BLaER1 treated with 17β-estradiol and CSF1 and Interleukin-3, amounts not matched to agents 10 nM and 100 nM (cell line): ENCODE measurements at regions not wholly inside any gene's neighbourhood (a gene's known extent, or its start where the extent isn't known, plus 50 kb on each side); places are given as distances from the start of the nearest gene placed in this dataset.

ENCODE experiments used
- H3K27ac ChIP-seq, 11 experiments: shearing (Covaris generic); formaldehyde crosslinking; 2 replicates each; pipeline ENCODE4 v1.8.1; 2022
- H3K27me3 ChIP-seq, 11 experiments: shearing (Covaris generic); formaldehyde crosslinking; 2 replicates each; pipeline ENCODE4 v1.8.1; 2022
- H3K36me3 ChIP-seq, 11 experiments: shearing (Covaris generic); formaldehyde crosslinking; 2 replicates each; pipeline ENCODE4 v1.8.1; 2022
- H3K4me1 ChIP-seq, 10 experiments: shearing (Covaris generic); formaldehyde crosslinking; 2 replicates each; pipeline ENCODE4 v1.8.1; 2022
- H3K4me2 ChIP-seq, 11 experiments: shearing (Covaris generic); formaldehyde crosslinking; 2 replicates each; pipeline ENCODE4 v1.8.1; 2022
- H3K4me3 ChIP-seq, 10 experiments: shearing (Covaris generic); formaldehyde crosslinking; 2 replicates each; pipeline ENCODE4 v1.8.1; 2022
- H3K9ac ChIP-seq, 11 experiments: shearing (Covaris generic); formaldehyde crosslinking; 2 replicates each; pipeline ENCODE4 v1.8.1; 2022
- H3K9me3 ChIP-seq, 11 experiments: shearing (Covaris generic); formaldehyde crosslinking; replicated peaks in 1 of 11; 2 replicates each; pipeline ENCODE4 v1.8.1; 2022
- H4K20me1 ChIP-seq, 11 experiments: shearing (Covaris generic); formaldehyde crosslinking; 2 replicates each; pipeline ENCODE4 v1.8.1; 2022
- Cebpa-rat ChIP-seq, 11 experiments: shearing (Covaris generic); IDR thresholded peaks; 2 replicates each; pipeline ENCODE4 v1.8.1; 2022

DNA sequence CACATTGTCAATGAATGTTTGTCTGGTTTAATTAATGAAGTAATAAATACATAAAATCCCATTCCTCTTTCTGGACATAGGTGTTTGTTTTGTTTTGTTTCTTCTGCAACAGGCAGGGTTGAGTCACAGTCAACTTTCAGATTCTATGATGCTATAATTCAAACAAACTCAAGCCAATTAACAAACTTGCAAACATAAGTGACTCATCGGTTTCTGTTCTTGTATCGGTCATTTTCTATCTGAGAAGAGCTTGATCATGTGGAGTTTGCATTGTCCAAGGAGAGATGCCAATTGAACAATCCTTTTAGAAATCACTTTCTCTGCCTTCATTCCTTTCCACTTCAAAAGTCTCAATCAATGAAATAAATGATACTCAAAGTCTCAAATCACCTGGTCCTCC, 294.2 kb upstream of the C16orf82 start:
- Histone ChIP-seq H3K9me3 (0 out of 22 replicates have a peak, but pooled peaks cover 0 to 4% (median 0%) of the 10 kb centered on the region in 11 experiments), H3K27me3 (no peaks in the 10 kb centered on the region), H3K4me1 (peaks cover 0 to 16% (median 5%) of the 10 kb centered on the region in 10 experiments; a peak in 8 of 20 replicates), H3K9ac (no peak overlapping the region), H4K20me1 (no peaks in the 10 kb centered on the region), H3K36me3 (no peaks in the 10 kb centered on the region), H3K4me3 (no peak overlapping the region), H3K27ac (peak overlapping the region in 3 of 11 experiments; percentile 25 to 58 (median 38); a peak in 3 of 22 replicates), H3K4me2 (peak overlapping the region in 5 of 11 experiments; percentile 0 to 35 (median 26); a peak in 5 of 22 replicates)
- TF ChIP-seq Cebpa-rat (IDR thresholded peaks at IDR 0.05) = no peak

DNA sequence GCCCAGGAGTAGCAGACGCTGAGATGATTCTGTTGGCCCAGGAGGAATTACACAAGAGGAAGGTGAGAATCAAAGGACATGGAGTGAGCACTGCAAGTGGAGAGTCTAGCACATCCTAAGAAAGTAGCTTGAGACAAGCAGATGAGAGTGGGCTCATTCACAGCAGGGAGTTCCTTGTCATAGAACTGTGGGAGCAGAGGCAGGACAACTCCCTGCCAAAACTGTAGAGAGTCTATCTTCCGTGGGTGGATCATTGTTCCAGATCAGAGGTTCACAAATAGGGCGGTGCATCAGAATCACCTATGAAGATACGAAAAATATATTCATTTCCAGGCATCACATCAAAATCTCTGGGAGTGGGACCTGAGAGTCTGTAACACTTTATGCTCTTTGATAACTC, 288.9 kb upstream of the C16orf82 start:
- H3K9ac ChIP-seq = no peak overlapping the region
- H3K27me3 ChIP-seq = no peaks in the 10 kb centered on the region
- 0 out of 22 replicates have a peak, but pooled peaks cover 0 to 4% (median 0%) of the 10 kb centered on the region in 11 experiments for H3K9me3 ChIP-seq
- TF ChIP-seq Cebpa-rat (IDR thresholded peaks at IDR 0.05) = no peak
- no peaks in the 10 kb centered on the region for H4K20me1 ChIP-seq
- H3K4me1 ChIP-seq = peaks cover 0 to 5% (median 1%) of the 10 kb centered on the region in 10 experiments; a peak in 8 of 20 replicates
- H3K4me3 ChIP-seq = no peak overlapping the region
- no peak overlapping the region for H3K27ac ChIP-seq
- H3K4me2 ChIP-seq = no peak overlapping the region
- H3K36me3 ChIP-seq = no peaks in the 10 kb centered on the region

DNA sequence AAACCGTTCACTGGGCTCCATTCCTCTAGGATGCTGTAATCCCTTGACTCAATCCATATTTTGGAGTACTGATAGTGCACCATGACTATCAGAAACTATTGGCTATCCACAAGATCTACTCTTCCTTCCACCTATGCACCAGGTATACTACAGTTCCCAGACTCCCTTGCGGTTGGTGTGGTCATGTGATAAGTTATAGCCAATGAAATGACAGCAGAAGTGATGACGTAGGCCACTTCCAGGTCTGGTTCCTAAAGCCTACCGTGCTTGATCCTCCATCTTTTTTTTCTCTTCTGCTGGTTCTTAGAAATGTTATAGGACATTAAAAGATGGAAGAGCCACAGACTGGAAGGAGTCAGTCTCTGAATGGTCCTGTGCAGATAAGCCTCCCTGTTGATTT, 278.8 kb upstream of the C16orf82 start:
- no peaks in the 10 kb centered on the region for H4K20me1 ChIP-seq
- H3K4me3 ChIP-seq = no peak overlapping the region
- no peak for TF ChIP-seq Cebpa-rat (IDR thresholded peaks at IDR 0.05)
- no peaks in the 10 kb centered on the region for H3K36me3 ChIP-seq
- H3K9me3 ChIP-seq = no peaks in the 10 kb centered on the region
- H3K27ac ChIP-seq = no peak overlapping the region
- H3K4me2 ChIP-seq = no peak overlapping the region
- H3K9ac ChIP-seq = no peak overlapping the region
- H3K4me1 ChIP-seq = peaks cover 12 to 18% (median 15%) of the 10 kb centered on the region in 10 experiments
- H3K27me3 ChIP-seq = no peaks in the 10 kb centered on the region

DNA sequence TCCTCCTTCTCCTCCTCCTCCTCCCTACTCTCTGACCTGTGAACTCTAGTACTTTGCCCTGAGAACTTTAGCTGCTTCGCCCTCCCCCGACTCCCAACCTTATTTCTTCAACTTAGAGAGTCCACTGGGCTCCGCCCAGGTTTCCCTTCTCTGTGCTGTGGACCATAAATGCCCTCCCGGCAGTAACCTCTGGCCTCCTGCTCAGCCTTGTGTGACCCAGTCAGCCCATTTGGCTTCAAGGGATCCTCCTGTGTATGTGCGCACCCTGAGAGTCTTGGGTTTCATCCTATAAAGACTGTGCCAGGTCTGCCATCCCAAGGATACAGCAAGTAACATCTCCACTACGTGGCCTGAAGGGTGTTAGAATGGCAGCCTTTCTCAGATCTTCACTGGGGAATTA, 275.6 kb upstream of the C16orf82 start:
- Histone ChIP-seq H3K4me2 (peak overlapping the region; percentile 58 to 80 (median 73)), H3K9me3 (no peaks in the 10 kb centered on the region), H3K9ac (0 out of 22 replicates have a peak overlapping the region, but pooled peaks of 1 of the 11 experiments have one; percentile 18), H3K27ac (peak overlapping the region in 1 of 11 experiments; percentile 23; a peak in 1 of 22 replicates), H3K27me3 (no peaks in the 10 kb centered on the region), H3K4me3 (peak overlapping the region in 2 of 10 experiments; percentile 1 to 16; a peak in 1 of 20 replicates), H4K20me1 (no peaks in the 10 kb centered on the region), H3K36me3 (no peaks in the 10 kb centered on the region), H3K4me1 (peaks cover 13 to 23% (median 17%) of the 10 kb centered on the region in 10 experiments)
- no peak for TF ChIP-seq Cebpa-rat (IDR thresholded peaks at IDR 0.05)

DNA sequence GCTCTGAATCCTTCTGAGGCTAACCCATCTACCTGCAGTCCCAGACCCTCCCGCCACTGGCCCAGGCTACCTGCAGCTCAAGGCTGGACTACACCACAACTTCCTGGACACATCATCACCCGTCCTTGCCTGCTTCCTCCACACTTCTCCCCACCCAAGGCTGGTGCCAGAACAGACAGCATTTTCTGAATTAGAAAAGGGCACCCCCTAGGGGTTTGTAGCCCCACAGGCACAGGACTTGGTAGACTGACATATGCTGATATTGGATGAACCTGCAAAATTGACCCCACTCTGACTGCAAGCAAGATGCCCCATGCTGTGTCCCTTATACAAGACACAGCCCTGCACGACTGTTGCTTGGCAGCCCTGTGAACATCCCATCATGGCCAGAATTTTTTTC, 271.5 kb upstream of the C16orf82 start:
- peaks cover 13 to 23% (median 17%) of the 10 kb centered on the region in 10 experiments for H3K4me1 ChIP-seq
- no peak for TF ChIP-seq Cebpa-rat (IDR thresholded peaks at IDR 0.05)
- H3K36me3 ChIP-seq = no peaks in the 10 kb centered on the region
- no peaks in the 10 kb centered on the region for H3K9me3 ChIP-seq
- no peak overlapping the region for H3K4me3 ChIP-seq
- H3K4me2 ChIP-seq = no peak overlapping the region
- no peak overlapping the region for H3K9ac ChIP-seq
- H3K27me3 ChIP-seq = no peaks in the 10 kb centered on the region
- H4K20me1 ChIP-seq = no peaks in the 10 kb centered on the region
- no peak overlapping the region for H3K27ac ChIP-seq

DNA sequence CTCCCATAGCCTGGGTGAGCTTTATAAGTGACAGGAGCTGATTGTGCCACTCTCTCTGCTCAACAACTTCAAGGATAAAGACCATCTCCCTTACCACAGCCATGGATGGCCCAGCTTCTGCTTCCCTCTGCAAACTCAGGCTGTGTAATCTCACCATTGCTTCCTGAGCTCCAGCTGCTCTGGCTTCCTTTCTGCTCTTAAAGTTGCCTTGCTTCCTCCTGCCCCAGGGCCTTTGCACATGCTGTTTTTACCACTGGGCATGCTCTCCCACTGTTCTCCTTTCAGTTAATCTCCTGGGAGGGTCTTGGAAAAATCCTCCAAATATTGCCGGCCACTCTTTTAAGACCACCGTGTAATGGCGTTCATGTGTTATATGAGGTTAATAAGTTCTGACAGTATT, 265.1 kb upstream of the C16orf82 start:
- no peak for TF ChIP-seq Cebpa-rat (IDR thresholded peaks at IDR 0.05)
- Histone ChIP-seq H3K4me1 (peaks cover 0 to 8% (median 0%) of the 10 kb centered on the region in 10 experiments; a peak in 5 of 20 replicates), H3K4me2 (no peak overlapping the region), H3K27ac (no peak overlapping the region), H3K36me3 (no peaks in the 10 kb centered on the region), H3K9me3 (no peaks in the 10 kb centered on the region), H3K9ac (no peak overlapping the region), H4K20me1 (no peaks in the 10 kb centered on the region), H3K27me3 (no peaks in the 10 kb centered on the region), H3K4me3 (no peak overlapping the region)

DNA sequence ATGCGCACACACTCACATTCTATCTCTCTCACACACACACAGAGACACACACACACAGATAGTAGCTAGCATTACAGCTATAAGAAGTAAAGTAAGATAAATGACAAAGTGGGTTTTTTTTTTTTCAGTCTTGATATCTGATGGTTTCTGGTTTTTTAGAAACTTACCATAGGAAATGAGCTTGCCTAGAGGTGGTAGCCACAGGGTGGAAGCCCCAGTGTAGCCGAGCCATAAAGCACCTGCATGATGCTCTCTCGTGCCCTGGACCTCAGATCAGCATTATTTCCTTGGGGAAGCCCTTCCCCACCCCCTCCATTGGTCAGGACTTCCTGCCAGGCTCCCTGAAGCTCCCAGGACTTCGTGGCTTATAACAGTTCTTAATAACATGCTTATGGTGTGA, 264.3 kb upstream of the C16orf82 start:
- Histone ChIP-seq H3K27ac (no peak overlapping the region), H3K36me3 (no peaks in the 10 kb centered on the region), H3K4me3 (no peak overlapping the region), H3K9ac (no peak overlapping the region), H3K27me3 (no peaks in the 10 kb centered on the region), H3K4me2 (peak overlapping the region in 3 of 11 experiments; percentile 7 to 28 (median 21); a peak in 2 of 22 replicates), H4K20me1 (no peaks in the 10 kb centered on the region), H3K4me1 (peaks cover 0 to 8% (median 0%) of the 10 kb centered on the region in 10 experiments; a peak in 5 of 20 replicates), H3K9me3 (no peaks in the 10 kb centered on the region)
- no peak for TF ChIP-seq Cebpa-rat (IDR thresholded peaks at IDR 0.05)

DNA sequence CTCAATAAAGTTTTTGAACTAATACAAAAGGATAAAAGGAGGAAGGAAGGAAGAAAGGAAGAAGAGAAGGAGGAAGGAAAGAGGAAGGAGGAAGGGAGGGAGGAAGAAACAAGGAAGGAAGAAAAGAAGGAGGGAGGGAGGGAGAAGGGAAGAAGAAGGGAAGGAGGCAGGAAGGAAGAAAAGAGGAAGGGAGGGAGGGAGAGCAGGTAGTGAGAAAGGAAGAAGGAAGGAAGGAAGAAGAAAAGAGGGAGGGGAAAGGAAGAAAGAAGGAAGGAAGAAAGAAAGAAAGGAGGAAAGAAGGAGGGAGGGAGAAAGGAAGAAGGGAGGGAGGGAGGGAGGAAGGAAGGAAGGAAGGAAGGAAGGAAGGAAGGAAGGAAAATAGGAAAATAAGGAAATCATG, 263.8 kb upstream of the C16orf82 start:
- Histone ChIP-seq H3K27me3 (no peaks in the 10 kb centered on the region), H3K9me3 (no peaks in the 10 kb centered on the region), H4K20me1 (no peaks in the 10 kb centered on the region), H3K27ac (no peak overlapping the region), H3K36me3 (no peaks in the 10 kb centered on the region), H3K4me3 (no peak overlapping the region), H3K9ac (no peak overlapping the region), H3K4me2 (no peak overlapping the region), H3K4me1 (peaks cover 0 to 8% (median 0%) of the 10 kb centered on the region in 10 experiments; a peak in 5 of 20 replicates)
- TF ChIP-seq Cebpa-rat (IDR thresholded peaks at IDR 0.05) = no peak

DNA sequence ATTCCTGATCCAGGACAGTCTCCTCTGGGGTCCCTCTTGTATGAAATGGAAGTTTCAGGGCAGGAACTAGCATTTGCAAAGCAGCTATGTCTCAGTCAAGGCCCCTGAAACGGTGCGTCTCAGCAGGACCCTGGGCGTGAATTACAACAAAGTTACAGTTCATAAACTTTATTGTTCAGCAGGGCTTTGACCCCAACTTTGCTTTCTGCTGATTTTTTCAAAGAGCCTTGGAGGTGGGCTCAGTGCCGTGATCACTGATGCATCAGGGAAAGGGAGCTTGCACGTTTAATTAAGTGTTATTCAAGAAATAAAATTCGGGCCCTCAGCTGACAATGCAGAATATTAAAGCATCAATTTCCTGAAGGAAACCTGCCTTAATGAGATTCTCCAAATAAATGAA, 260.1 kb upstream of the C16orf82 start:
- H3K4me2 ChIP-seq = no peak overlapping the region
- no peak overlapping the region for H3K4me3 ChIP-seq
- no peaks in the 10 kb centered on the region for H4K20me1 ChIP-seq
- H3K27me3 ChIP-seq = no peaks in the 10 kb centered on the region
- H3K9ac ChIP-seq = no peak overlapping the region
- TF ChIP-seq Cebpa-rat (IDR thresholded peaks at IDR 0.05) = no peak
- H3K4me1 ChIP-seq = peaks cover 0 to 8% (median 0%) of the 10 kb centered on the region in 10 experiments; a peak in 5 of 20 replicates
- H3K27ac ChIP-seq = no peak overlapping the region
- no peaks in the 10 kb centered on the region for H3K36me3 ChIP-seq
- peaks cover 0 to 6% (median 0%) of the 10 kb centered on the region in 11 experiments; a peak in 1 of 22 replicates for H3K9me3 ChIP-seq

DNA sequence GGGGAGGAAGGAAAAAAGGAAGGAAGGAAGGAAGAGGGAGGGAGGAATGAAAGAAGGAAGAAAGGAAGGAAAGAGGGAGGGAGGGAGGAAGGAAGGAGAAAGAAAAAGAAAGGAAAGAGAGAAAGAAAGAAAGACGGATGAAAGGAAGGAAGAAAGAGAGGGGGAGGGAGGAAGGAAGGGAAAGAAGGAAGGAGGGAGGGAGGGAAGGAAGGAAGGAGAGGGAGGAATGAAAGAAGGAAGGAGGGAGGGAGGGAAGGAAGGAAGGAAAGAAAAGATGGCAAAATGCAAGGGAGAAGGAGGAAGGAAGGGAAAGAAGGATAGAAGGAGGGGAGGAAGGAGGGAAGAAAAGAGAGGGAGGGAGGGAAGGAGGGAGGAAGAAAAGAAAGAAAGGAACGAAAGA, 257.3 kb upstream of the C16orf82 start:
- no peak overlapping the region for H3K27ac ChIP-seq
- no peak overlapping the region for H3K4me2 ChIP-seq
- TF ChIP-seq Cebpa-rat (IDR thresholded peaks at IDR 0.05) = no peak
- no peaks in the 10 kb centered on the region for H3K36me3 ChIP-seq
- H4K20me1 ChIP-seq = no peaks in the 10 kb centered on the region
- no peaks in the 10 kb centered on the region for H3K4me1 ChIP-seq
- peaks cover 0 to 13% (median 5%) of the 10 kb centered on the region in 11 experiments; a peak in 5 of 22 replicates for H3K9me3 ChIP-seq
- no peaks in the 10 kb centered on the region for H3K27me3 ChIP-seq
- H3K9ac ChIP-seq = no peak overlapping the region
- no peak overlapping the region for H3K4me3 ChIP-seq
